ENCODE measurements at regions not wholly inside any gene's neighbourhood (a gene's known extent, or its start where the extent isn't known, plus 50 kb on each side); places are given as distances from the start of the nearest gene placed in this dataset.
"Not testable (repeated sequence)": the region's sequence is repeated elsewhere in the genome, so short reads cannot be mapped to it uniquely, and the experiment has no call there.

GRCh38 chr10:33732161-33732680 lies 397.8 kb upstream of the NRP1 start:
- DNase-seq: no peak

DNA sequence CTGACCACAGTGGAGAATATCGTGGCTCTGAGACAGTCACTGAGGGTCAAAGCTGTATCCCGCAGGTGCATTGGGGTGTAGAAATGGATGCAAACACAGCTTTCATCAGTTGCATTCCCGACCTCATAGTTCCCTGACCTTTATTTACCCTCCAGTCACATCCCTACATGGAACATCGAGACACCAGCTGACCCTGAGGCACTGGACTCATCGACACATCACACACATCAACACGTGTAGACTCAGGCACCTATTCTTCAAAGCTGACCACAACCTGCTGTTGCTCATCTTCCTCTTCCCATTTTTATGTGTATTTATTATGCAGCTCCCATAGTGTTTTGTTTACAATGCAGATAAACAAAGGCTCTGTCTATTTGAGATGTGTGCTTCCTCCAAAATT lies 396.9 kb upstream of the NRP1 start:
- no peak for DNase-seq

GRCh38 chr10:33725430-33725829 lies 391.0 kb upstream of the NRP1 start:
- no peak for DNase-seq

DNA sequence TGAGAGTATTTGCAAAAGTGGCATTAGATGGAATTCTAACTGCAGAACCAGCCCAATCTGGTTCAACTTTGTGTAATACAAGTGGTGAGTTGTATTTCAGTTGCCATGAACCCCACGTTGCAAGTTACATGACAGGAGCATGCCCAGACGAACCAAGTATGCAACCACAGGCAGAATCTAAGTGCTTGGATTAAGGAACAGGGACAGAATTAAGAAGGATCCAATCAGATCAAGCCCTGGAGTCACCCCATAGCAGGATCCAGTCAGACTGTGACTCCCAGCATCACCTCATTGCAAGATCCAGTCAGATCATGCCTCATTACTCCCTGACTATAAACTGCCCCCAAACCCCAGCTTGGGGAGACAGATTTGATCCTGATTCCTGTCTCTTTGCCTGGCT lies 388.7 kb upstream of the NRP1 start:
- peak; percentile 17 for DNase-seq

- DNase-seq: no peak
Measured at GRCh38 chr10:33722067-33722466, 387.6 kb upstream of the NRP1 start.

DNA sequence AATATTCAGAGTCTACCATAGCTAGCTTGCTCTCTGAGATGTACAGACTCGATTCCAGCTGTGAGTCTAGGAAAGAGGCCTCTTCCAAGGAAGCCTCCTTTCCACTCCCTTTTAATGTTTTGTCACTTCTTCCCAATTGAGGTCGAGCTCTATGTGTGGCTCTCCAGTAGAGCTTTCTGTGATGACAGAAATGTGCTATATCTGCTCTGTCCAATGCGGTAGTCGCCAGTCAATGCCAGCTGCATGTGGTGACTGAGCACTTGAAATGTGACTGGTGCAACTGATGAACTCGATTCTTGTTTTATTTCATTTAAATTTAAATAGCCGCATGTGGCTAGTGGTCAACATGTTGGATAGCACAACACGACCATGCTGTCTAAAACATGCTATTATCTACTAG lies 387.0 kb upstream of the NRP1 start:
- DNase-seq: no peak

DNA sequence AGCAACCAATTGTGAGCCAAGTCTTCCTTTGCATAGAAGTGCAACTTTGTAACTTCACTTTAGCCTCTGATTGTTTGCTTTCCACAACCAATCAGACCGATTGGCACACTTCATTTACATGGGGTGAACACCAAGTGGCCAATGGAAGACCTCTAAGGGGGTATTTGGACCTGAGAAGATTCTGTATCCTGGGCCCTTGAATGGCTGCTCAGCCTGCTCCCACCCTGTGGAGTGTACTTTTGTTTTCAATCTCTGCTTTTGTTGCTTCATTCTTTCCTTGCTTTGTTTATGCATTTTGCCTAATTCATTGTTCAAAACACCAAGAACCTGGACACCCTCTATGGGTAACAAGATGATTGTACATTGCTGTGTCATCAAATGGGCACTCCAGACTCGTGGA lies 385.7 kb upstream of the NRP1 start:
- DNase-seq: no peak

- DNase-seq: no peak
Measured at GRCh38 chr10:33719005-33719703, 384.7 kb upstream of the NRP1 start.

DNA sequence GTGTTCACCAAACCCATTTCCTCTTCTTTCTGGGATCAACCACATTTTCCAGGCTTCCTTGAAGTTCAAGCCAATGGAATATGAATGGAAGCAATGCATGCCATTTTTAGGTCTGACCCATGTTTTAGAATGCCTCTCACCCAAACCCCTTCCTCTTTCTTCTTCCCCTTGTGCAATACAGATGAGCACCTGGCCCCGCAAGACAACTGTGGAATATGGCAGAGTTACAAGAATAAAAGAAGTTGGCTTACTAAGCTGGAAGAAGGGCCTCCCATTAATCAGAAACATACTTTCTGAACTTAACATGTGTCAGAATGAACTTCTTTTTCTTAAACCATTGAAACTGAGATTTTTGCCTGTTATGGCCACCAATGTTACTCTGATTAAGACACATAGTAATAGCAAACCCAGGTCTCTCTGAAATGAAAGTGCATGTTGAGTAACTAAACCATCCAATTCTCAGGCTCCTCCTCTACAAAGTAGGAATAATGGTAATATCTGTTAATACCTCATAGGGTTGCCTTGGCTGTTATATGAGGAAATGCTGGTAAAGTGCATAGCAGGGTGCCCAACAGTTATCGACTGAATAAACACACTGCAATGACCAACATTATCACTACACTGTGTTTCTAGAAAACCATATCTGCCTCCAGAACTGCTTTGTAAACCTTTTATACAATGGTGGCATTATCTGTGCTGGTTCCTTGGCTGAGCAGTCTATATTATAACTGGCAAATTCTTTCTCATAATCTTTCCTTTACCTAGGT lies 382.2 kb upstream of the NRP1 start:
- peak; percentile 84 for DNase-seq

DNA sequence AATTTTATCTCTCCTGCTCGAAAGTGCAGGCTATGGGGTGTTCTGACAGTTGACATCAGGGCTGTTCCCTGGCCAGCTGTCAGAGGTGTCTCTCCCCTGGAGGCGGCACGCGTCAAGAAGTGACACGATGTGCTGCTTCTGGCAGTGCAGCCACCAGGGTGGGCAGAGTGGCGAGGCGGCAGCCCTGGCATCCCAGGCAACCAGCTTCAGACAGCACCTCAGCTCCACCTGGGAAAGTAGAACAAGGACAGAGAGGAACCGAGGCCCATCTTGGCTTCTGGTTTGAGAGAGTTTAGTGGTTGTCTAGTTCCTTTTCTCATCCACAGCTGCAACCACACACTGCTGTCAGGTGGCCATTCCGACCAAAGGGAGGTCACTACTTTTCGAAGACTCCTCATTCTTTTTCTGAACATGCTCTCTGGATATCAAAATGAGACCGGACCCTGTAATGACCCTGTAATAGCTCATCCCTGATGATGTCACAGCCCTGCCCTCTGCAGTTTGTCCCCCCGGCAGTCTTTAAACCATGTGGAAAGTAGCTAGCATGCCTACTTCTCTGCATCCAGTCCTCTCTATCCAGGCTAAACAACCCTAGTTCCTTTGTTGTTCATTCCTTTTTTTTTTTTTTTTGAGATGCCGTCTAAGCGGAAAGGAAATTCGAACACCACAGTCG lies 381.0 kb upstream of the NRP1 start:
- DNase-seq: peak; percentile 82

GRCh38 chr10:33712825-33713224 lies 378.4 kb upstream of the NRP1 start:
- no peak for DNase-seq

GRCh38 chr10:33710006-33710405 lies 375.5 kb upstream of the NRP1 start:
- DNase-seq: no peak

- DNase-seq: no peak
Measured at GRCh38 chr10:33709008-33709753, 374.7 kb upstream of the NRP1 start.

DNA sequence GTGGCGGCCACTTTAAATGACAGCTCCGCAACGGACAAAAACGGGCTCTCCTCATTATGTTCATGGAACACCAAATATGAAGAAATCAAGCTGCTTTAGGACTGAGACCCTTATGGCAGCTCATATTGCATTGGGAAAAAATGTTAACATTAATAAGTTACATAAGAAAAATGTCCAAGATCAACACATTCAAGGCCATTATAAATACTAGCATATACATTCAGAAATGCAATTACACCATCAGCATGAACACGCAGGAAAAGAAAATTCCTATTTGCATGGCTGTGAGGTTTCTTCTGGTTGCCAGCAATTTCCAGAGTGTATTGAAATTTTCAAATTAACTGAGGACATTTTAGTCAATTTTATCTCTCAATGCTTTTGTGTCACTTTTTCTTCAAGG lies 374.1 kb upstream of the NRP1 start:
- DNase-seq: no peak

DNA sequence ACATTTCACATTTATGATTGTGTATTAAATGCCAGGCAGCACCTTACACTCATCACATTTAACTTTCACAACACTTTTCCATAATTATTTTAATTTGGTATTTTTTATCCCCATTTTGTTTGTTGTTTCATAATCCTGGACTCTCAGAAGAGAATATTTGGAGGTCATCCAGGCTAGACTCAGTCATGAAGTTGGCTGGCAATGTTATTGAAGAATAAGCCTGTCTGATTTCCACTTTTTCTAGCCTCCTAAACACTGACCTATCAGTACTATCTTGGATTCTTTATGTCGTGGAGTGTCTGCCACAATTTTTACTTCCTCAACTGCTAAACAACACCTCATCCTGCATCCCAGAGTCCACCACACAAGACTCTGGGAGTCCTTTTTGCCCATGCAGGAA lies 372.3 kb upstream of the NRP1 start:
- DNase-seq: no peak

- no peak for DNase-seq
Measured at GRCh38 chr10:33706191-33706590, 371.7 kb upstream of the NRP1 start.

DNA sequence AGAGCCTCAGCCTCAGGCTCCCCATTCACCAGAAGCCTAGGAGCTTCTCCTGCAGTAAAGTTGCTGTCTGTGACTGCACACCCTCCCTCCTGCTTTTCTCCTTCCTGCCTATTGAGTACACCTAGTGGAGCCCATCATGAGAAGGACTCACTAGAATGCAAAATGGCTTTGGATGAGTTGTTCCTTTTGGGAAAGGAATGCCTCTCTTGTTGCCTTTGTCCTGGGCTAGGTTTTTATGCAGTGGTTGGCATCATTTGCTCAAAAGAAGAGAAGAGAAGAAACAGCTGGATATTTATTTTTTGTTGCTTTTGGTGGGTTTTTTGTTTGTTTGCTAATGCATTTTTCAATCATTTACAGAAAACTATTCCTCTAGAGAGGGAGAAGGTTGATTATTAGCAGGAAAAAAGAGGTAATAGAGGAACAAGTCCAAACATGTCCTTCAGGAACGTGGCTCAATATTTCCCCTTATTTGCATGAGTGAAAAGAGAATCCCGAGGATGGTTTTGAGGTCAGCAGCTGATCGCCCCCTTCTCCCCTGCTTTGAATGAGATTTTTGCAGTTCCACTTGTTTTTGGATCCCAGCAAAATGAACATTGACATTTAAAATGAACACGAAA lies 369.9 kb upstream of the NRP1 start:
- no peak for DNase-seq

DNA sequence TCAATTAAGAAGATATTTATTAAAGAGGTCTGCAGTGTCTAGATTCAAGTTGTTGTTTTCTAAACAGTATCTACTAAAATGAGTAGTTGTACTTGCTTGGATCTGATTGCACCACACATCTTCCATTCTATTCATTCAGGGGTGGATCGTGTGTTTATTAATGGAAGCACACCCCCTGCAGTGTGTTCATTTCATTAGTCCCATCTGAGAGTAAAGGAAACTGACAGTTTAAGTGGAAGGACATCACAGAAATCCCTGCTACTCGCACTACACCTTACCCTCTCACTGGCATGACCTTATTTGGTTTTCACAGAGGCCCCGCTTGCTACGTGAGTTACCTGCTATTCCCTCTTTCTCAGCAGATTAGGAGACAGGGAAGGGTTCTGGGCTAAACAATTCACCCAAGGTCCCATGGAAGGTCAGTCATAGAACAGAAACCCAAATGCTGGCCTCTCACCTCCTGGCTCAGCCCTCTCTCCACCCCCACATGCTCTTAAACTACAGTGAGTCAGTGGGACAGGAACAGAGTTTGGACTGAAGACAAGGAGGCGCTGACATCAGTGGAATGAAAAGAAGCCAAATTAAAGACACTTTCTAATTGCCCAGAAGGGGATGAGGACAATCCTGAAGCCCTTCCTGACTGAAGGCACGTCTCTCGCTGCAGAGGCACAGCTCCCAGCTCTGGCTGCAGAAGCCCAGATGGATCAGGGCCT lies 369.2 kb upstream of the NRP1 start:
- no peak for DNase-seq

DNA sequence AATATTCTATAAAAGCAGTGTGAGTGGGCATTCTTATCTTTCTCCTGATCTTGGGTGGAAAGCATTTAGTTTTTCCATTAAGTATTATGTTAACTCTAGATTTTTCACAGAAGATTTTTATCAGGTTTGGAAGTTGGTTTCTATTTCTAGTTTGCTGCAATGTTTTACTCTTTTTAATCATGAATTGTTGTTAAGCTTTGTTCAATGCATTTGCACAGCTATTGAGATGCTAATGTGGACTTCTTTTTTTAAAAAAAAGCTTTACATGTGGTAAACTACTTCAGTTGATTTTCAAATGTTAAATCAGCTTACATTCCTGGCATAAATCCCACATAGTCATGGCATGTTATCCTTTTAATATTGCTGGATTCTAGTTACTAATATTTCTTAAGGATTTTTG lies 363.6 kb upstream of the NRP1 start:
- no peak for DNase-seq

DNA sequence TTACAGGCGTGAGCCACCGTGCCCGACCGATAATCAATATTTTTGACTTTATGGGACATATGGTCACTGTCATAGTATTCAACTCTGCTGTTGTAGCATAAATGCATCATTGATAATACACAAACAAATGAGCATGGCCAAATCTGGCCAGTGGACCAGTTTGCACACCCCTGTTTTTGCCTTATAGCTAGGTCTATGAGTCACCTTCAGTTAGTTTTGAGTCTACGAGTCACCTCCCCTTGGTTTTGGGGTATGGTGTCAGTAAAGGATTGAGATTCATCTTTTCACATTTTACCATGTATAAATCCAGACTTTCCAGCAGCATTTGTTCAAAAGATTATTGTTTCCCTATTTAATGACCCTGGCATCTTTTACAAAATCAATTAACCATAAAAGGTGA lies 362.5 kb upstream of the NRP1 start:
- no peak for DNase-seq

DNA sequence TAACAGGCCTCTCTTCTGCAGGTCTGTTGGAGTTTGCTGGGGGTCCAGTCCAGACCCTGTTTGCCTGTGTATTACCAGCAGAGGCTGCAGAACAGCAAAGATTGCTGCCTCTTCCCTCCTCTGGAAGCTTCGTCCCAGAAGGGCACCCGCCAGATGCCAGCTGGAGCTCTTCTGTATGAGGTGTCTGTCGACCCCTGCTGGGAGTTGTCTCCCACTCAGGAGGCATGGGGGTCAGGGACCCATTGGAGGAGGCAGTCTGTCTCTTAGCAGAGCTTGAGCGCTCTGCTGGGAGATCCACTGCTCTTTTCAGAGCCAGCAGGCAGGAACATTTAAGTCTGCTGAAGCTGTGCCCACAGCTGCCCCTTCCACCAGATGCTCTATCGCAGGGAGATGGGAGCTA lies 361.1 kb upstream of the NRP1 start:
- no peak for DNase-seq

DNA sequence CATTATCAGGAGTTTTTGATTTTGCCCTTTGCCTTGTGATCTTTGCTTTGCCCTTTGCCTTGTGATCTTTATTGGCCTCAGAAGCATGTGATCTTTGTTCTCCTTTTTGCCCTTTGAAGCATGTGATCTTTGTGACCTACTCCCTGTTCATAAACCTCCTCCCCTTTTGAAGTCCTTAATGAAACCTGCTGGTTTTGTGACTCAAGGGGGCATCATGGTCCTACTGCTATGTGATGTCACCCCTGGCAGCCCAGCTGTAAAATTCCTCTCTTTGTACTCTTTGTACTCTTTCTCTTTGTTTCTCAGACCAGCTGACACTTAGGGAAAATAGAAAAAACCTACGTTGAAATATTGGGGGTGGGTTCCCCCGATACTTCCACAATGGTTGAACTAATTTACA lies 356.1 kb upstream of the NRP1 start:
- not testable (repeated sequence) for DNase-seq
